ENCODE measurements at regions not wholly inside any gene's neighbourhood (a gene's known extent, or its start where the extent isn't known, plus 50 kb on each side); places are given as distances from the start of the nearest gene placed in this dataset.
"Not testable (repeated sequence)": the region's sequence is repeated elsewhere in the genome, so short reads cannot be mapped to it uniquely, and the experiment has no call there.

DNA sequence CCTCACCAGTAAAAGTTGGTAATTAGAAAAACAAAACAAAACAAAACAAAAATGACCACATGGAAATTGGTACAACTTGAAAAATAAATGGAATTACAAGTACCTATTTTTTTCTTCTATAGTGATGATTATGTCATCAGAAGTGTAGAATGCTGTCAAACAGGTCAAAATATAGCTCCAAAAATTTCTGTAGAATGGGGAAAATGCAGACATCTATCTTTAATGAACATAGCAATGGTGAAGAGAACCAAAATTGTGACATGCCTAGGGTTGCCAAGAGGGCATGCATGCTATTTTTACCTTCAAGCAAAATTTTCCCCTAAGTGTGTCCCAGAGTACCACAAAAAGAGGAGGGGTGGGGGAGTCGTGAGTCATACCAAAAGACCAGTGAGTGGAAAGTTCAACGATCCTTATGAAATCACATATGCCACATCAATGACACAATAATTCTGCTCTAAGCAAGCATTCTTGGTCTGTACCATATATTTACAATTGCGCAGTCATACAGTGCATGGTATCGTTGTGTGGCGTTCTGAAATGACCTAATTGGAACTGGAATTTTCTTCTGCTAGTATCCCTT lies 1436.4 kb downstream of the SUCLG1 start:
- no peak for DNase-seq (ENCODE audit: low read depth in 4 of 4, low spot score in 3 of 4)

DNA sequence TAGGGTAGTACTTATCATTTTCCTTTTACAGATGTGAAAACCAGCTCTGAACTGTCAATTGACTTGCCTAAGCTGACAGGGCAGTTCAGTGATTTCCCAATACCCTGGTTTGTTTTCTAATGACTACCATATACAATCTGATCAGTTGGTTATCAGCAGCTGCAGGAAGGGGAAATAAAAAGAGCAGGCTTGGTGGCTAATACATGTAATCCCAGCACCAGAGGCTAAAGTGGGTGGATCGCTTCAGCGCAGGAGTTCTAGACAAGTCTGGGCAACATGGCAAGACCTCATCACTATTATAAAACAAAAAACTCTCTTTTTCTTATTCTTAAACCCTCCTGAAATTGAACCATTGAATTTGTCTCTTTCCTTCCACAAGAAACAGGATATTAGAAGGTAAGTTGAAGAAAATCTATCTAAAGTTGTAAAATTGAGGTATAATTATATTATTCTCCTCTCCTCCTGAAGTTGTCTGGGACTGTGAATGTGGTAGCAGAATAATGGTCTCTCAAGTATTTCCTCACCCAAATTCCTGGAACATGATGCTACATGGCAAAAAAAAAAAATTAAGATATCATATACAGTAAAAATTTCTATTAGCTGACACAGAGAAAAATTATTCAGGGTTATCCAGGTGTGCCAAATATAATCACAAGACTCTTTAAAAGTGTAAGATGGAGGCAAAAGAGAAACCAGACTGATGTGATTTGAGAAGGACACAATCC lies 1441.6 kb downstream of the SUCLG1 start:
- no peak for DNase-seq (ENCODE audit: low read depth in 4 of 4, low spot score in 3 of 4)

DNA sequence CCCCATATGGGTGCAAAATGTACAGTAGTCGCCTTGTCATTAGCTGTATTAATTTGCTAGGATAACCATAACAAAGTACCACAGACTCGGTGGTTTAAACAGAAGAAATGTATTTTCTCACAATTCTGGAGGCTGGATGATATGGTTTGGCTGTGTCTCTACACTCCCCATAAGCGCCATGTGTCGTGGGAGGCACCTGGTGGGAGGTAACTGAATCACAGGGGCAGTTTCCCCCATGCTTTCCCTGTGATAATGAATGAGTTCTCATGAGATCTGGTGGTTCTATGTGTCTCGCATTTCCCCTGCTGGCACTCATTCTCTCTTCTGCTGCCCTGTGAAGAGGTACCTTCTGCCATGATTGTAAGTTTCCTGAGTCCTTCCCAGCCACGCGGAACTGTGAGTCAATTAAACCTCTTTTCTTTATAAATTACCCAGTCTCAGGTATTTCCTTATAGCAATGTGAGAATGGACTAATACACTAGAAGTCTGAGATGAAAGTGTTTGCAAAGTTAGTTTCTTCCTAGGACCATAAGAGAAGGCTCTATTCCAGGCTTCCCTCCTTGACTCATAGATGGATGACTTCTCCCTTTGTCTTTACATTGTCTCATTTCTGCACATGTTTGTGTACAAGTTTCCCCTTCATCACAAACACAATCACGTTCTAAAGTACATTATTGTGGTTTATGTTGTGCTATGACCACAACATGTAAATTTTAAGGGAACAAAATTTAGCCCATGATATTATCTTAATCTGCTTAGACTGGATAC lies 1442.6 kb downstream of the SUCLG1 start:
- DNase-seq (ENCODE audit: low read depth in 4 of 4, low spot score in 3 of 4) = no peak

DNA sequence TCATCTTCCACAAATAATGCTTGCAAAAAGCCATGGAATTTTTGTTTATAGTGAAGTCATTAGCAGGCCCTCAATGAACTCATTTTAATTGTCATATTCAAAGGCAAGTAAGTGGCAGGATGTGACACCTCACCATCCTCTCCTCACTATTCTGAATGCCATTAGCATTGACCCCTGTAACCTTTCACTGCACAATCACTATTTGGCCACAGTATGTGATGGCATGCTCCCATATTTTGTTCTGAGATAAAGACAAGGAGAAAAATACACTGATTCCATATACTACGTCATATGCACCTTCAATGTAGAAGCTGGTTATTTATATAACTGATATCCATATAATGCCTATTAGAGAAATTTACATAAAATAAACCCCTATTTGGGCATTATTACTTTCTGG lies 1443.2 kb downstream of the SUCLG1 start:
- DNase-seq (ENCODE audit: low read depth in 4 of 4, low spot score in 3 of 4) = no peak

DNA sequence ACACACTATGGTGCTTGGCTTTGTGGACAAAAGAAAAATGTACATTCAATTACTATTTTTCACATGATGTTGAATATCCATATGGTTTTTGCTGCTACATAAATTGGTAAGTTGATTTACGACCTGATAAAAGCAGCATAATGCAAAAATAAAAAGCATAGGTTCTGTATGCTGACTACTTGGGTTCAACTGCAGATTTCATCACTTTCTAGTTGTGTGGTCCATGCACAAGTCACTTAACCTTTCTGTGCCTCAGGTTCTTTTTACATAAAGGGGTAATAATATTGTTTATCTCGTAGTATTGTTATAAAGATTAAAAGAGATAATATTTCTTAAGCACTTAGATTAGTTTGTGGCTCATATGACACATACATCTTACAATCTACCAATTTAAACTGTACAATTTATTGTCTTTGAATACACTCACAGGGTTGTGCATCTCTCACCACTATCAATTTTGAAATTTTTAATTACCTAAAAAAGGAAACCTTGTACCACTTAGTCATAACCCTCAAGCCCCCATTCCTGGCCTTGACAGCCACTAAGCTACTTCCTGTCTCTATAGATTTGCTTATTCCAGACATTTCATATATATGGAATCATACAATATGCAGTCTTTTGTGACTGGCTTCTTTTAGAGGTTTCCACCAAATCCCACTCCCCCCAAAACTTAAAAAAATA lies 1443.9 kb downstream of the SUCLG1 start:
- no peak for DNase-seq (ENCODE audit: low read depth in 4 of 4, low spot score in 3 of 4)

DNA sequence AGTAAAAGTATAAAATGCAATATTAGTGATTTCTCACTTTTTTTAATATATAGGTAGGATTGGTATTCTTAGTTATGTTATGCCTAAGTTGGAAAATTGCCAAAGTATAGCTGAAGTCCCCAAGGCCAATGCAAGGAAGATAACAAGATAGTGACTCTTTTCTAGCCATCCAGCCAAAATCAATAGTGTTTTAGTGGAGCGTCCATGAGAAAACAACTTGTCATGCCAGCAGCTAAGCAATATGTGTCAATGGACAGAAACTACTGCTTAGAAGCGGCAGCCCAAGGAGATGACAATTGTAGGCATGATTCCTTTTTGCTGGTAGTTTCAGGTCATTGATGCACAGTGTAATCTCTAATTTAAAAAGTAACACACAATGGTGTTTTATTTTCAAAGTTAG lies 1444.6 kb downstream of the SUCLG1 start:
- no peak for DNase-seq (ENCODE audit: low read depth in 4 of 4, low spot score in 3 of 4)

DNA sequence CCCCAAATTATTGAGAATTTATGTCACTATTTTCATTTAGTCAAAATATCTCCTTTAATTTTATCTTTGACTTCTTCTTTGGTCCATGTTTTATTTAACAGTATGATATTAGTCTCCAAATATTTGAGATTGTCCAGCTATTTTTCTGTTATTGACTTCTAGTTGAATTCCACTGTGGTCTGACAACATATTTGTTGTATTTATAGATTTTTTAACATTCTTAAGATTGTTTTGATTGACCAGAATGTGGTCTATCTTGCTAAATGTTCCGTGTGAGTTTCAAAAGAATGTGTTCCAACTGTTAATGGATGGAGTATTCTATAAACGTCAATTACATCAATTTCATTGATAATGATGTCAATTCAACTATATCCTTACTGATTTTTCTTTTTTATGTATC lies 1452.1 kb downstream of the SUCLG1 start:
- no peak for DNase-seq (ENCODE audit: low read depth in 4 of 4, low spot score in 3 of 4)

DNA sequence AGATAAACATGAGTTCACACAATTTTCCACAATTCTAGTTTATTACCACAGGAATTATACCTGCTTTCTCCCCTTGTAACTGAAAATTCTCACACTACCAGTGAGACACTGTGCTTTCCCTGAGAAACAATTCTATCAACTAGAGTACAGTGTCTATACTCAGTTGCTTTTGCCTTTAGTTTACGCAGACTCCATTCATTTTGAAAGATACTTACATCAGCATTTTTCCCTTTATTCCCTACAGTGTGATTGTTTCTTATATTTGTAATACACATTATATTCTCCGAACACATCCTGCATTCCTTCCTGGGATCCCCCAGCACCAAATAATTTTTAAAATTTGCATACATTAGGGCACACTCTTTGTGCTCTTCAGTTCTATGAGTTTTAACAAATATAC lies 1455.5 kb downstream of the SUCLG1 start:
- DNase-seq (ENCODE audit: low read depth in 4 of 4, low spot score in 3 of 4) = no peak

DNA sequence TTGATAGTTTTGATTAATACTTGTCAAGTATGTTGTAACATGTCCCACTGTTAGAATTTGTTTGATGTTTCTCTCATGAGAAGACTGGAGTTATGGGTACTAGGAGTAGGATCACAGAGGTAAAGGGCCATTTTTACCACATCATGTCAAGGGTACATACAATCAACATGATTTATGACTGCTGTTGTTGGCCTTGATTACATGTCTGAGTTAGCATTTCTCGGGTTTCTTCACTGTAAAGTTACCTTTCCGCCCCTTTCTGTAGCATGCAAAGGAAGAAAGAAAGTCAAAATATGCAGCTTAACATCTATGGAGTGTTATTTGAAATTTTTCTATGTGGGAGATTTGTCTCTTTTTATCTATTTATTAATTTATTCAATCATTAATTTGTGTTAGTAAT lies 1456.4 kb downstream of the SUCLG1 start:
- DNase-seq (ENCODE audit: low read depth in 4 of 4, low spot score in 3 of 4) = peak in 3 of 4 donors; percentile 1 to 12 (median 1)

DNA sequence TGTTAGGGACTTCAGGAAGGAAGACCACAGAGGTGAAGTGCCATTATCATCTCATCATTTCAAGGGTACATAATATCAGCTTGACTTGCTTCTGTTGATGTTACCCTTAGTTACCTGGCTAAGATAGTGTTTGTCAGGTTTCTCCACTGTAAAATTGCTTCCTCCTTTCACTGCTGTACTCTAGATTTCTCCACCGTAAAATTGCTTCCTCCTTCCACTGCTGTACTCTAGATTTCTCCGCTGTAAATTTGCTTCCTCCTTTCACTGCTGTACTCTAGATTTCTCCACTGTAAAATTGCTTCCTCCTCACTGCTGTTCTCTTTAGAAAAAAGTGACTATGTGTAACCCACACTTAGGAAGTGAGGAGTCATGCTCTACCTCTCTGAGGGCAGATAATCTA lies 1460.3 kb downstream of the SUCLG1 start:
- DNase-seq (ENCODE audit: low read depth in 4 of 4, low spot score in 3 of 4) = no peak

DNA sequence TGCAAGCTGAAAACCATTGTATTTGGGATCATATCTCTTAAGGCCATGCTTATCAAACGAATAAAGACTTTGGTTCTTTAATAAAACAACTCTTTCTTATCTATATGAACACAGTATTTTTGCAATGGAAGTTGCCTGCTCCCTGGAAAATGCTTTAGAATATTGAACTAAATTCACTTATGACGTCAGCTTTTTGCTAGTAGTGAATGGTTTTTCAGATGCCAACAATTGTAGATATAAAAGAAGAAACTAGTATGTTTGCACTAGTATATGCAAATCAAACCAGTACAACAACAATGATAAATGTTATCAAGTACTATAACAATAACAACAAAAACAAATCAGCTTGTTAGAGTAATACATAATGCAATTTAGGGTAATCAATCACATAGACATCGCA lies 1462.9 kb downstream of the SUCLG1 start:
- no peak for DNase-seq (ENCODE audit: low read depth in 4 of 4, low spot score in 3 of 4)

DNA sequence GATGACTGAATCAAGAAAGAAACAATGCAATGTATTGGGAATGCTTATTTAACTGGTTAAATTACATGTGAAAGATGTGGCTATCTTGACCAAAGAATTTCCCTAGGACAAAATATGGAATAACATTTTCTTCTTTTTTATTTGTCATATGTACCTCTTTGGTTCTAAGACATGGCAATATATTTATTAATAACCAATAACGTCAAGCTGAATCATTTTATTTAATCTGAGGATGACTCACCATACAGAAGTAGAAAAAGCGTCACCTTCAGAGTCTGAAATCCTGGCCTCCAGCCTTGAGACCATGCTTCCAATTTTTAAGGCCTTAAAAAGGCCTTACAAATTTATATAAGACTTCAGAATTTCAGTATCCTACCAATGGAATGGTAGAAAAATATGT lies 1464.9 kb downstream of the SUCLG1 start:
- DNase-seq (ENCODE audit: low read depth in 4 of 4, low spot score in 3 of 4) = no peak

DNA sequence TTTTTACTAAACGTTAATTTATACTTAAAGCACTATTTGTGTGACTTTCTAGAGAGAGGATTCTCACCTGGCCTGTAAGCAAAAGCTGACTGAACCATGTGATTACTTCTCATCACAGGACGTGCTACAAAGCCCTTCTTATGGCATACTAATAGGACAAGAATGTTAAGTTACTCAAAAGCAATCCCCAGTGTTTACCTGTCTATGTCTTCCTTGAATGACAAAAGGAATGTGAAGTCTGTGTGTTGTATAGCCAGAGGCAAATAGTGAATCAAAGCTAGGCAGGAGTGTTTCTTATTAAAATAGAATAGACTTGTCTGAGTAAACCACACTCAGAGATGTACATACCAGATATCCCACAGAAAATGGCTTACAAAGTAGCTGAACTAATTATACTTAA lies 1465.5 kb downstream of the SUCLG1 start:
- no peak for DNase-seq (ENCODE audit: low read depth in 4 of 4, low spot score in 3 of 4)

DNA sequence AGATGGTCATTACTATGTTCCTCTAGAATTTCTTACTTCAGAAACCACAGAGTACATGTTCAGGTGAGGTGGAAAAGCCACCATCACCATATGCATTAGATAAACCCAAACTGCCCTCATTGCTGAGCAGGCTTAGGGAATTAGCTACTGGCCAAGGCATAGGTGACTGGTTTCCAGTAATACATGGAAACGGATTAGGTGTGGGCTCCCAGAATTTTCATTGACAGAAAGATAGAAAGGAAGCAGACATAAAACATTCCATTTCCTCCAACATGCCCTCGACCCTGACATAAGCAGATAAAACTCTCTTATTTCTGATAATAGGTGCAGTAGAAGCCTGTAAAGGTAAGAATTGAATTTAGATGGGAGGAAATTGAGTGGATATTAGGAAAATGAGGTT lies 1466.1 kb downstream of the SUCLG1 start:
- DNase-seq (ENCODE audit: low read depth in 4 of 4, low spot score in 3 of 4) = no peak

DNA sequence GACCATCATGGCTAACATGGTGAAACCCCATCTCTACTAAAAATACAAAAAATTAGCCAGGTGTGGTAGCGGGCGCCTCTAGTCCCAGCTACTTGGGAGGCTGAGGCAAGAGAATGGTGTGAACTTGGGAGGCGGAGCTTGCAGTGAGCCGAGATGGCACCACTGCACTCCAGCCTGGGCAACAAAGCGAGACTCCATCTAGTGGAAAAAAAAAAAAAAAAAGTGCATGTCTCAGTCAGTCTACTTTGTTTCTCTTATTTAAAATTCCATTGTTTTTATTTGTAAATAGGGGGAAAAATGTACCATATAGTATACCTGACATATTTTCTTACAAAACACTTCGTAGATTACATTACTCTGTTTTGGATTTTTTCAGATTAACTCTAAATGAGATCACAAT lies 1471.4 kb downstream of the SUCLG1 start:
- not testable (repeated sequence) for DNase-seq (ENCODE audit: low read depth in 4 of 4, low spot score in 3 of 4)

DNA sequence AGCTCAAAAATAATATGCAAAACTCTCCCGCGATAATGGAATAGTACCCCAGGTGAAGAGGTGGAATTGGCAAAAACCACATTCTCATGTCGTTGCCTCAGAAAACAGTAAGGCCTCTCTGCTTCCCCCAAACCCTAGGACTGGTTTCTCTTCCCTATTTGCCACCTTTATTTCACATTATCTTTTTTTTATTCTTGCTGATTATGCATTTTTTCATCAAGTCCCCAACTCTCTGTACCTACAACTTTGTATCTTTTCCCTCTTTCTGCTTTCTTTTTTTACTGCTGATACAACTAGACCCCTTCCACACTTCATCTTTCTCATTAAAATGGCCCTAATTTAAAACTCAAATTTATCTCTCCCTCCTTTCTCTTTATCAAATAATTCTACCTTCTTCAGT lies 1472.2 kb downstream of the SUCLG1 start:
- no peak for DNase-seq (ENCODE audit: low read depth in 4 of 4, low spot score in 3 of 4)

DNA sequence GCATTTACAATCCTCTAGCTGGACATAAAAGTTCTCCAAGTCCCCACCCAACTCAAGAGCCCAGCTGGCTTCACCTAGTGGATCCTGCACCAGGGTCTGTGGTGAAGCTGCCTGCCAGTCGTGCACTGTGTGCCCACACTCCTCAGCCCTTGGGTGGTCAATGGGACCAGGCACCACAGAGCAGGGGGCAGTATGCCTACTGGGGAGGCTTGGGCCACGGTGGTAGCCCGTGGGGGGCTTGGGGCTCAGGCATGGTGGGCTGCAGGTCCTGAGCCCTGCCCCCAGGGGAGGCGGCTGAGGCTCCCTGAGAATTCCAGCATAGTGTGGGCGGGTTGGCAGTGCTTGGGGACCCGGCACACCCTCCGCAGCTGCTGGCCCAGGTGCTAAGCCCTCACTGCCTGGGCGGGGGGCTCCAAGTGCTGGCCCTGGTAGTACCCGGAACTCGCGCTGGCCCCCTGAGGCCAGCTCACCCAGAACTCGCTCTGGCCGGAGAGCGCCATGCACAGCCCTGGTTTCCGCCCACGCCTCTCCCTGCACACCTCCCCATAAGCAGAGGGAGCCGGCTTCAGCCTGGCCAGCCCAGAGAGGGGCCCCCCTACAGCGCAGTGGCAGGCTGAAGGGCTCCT lies 1473.4 kb downstream of the SUCLG1 start:
- DNase-seq (ENCODE audit: low read depth in 4 of 4, low spot score in 3 of 4) = no peak

DNA sequence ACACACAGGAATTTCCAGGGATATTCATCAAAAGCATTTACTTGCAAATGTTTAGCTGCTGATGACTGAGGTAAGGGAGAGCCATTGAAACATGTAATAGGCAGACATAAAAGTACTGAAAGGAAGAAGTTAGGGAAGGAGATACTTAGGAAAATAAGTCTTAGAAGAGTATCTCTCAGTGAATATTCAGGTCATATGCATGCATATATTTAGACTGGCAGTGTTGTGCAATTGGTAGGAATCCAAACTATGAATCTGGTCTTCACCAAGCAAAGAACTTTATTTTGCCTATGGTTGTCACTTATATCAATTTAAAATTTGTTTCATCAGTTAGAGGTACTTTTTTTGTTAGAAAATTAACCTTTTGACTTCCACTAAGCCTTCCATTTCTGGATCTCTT lies 1490.7 kb downstream of the SUCLG1 start:
- no peak for DNase-seq (ENCODE audit: low read depth in 4 of 4, low spot score in 3 of 4)

DNA sequence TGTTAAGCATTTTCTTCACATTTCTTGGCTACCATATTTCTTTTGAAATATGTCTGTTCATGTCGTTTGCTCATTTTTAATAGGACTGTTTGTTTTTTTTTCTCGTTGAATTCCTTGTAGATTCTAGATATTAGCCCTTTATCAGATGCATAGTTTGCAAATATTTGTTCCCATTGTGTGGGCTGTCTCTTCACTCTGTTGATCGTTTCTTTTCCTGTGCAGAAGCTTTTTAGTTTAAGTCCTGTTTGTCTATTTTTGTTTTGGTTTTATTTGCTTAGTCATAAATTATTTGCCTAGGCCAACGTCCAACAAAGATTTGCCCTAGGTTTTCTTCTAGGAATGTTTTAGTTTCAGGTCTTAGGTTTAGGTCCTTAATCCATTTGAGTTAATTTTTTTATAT lies 1494.7 kb downstream of the SUCLG1 start:
- no peak for DNase-seq (ENCODE audit: low read depth in 4 of 4, low spot score in 3 of 4)

DNA sequence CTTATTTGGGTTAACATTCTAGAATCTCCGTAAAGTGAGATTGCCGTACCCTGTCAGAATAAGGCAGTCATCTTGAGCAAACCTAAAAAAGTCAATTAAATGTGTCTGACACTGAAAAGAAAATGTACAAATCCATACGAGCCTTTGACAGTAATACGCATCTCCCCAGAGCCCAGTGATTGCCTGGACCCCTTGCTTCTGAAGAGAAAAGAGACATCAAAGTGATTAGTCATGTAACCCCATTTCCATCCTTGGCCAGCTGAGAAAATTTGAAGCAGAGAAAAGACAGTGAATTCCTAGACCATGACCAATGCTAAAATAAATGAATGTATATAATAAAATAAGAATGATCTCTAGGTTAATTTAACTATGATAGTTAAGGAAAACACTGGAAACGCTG lies 1499.4 kb downstream of the SUCLG1 start:
- DNase-seq (ENCODE audit: low read depth in 4 of 4, low spot score in 3 of 4) = no peak

DNA sequence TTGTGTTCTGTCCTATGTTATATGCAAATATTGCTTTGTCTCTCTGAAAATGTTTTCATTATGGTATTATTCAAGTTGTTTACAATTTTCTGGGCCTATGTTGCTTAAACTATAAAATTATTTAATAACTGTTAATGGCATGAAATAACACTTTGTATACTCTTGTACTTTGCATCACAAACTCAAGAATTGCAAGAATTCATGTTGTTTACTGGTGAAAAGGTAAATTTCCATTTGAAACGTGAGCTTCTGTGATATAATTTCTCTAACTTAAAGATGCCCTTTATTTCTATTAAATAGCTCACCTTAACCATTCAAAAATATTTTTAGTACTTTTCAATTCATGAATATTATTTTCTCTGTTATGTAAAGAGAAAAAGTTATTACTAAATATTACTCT lies 1504.2 kb downstream of the SUCLG1 start:
- no peak for DNase-seq (ENCODE audit: low read depth in 4 of 4, low spot score in 3 of 4)

All from right renal pelvis (tissue), 4 donors.